HS-5 (cell line): ENCODE measurements at regions not wholly inside any gene's neighbourhood (a gene's known extent, or its start where the extent isn't known, plus 50 kb on each side); places are given as distances from the start of the nearest gene placed in this dataset.

Experiments used
- DNase-seq: peaks from one replicate; pipeline ENCODE4 v3.0.0-alpha.2; 2012; ENCODE audit warnings: low read depth

DNA sequence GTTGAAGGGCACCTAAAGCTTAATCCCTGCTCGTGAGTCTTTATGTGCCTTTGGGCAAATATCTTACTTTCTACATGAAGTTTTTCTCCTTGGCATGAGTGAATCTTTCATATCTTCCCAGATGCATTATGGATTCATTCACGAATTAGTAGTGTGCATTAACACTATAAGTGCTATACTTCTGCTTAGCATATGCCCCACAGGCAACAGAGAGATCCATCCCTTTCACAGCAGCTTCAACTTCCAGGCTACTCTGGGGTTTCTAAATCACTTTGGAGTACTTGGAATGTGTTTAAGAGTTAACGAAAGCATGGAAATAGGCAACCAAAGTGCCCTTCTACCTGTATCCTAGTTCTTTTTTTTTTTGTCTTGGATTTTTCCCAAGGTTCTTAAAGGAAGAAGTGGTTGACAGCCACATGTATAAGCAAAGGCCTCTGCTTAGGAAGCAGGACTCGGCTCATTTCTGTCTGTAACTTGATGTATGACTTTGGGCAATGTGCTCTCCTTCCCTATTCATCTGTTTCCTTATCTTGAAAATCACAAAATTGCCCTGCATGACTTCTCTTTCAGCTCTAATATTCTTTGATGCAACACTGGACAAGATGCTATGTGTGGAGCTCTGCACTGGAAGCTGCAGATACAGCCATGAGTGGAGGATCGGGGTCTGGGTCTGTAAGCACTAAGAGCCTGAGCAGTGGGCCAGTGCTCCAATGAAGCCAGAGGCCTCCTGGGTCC is 54.5 kb upstream of the ME3 start:
- DNase-seq = no peak

DNA sequence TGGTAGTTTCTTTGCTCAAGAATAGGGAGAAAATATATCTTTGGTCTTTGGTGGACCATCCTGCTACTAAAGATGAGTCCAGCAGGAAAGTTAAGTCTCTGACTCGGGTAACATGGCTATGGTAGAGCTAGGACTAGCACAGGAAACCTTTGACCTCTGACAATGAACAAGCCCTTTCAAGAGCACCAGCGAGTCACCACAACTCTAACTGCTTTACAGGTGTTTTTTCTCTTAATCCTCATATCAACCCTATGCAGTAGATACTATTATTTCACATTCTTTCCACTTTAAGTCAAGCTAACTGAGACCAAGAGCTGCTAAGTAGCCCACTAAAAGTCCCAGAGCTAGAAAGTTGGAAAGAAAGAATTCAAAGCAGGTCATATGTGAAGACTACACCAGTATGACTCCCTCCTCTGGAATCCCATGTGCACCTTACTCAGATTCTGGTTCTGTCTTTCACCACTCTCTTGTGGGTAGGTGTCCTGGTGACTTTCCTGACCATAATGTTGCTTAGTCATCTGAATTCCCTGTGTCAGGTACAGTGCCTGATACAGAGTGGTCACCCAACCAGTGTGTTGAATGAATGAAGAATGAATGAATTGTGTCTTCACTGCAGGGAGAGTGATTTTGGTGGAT is 53.8 kb upstream of the ME3 start:
- DNase-seq = no peak

DNA sequence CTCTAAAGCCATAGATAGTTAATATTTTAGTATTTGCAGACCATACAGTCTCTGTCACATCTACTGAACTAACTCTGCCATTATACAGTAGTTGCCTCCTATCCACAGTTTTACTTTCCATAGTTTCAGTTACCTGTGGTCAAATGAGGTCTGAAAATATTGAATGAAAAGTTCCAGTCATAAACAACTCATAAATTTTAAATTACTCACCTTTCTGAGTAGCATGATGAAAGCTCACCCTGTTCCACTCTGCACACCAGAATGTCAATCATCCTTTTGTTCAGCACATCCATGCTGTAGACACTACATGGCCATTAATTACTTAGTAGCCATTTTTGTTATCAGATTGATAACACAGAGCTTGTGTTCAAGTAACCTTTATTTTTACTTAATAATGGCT is 51.7 kb upstream of the ME3 start:
- no peak for DNase-seq

DNA sequence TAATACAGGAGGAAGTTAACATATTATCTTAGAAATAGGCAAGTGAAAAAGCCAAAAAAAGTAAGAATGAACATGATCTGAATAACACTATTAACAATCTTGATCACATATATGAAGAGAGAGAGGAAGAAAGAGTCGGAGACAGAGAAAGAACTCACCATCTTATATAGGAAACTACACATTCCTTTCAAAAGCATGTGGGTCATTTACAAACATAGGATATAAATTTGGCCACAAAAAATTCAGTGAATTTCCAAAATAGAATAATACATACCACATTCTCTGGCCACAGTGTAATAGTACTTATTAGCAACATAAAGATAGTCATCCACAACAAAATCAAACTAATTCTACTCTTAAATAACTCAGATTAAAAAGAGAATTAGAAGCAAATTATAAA is 50.9 kb upstream of the ME3 start:
- DNase-seq = no peak

DNA sequence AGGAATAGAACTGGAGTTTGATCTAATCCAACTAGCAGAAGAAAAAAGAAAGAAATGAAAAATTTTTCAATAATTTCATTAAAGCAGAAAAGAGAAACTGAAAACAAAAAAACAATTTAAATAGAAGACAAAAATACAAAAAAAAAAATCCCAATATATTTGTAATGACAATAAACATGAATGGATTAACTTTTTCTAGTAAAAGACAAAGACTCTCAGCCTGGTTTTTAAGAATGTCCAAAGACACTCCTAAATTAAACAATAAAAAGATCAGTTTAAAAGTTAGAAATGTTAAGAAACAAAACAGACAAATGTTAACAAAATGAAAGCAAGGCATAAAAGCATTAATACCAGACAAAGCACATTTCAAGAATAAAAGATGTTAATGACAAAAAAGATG is 50.3 kb upstream of the ME3 start:
- no peak for DNase-seq
